PC-9 (cell line): ENCODE measurements at regions not wholly inside any gene's neighbourhood (a gene's known extent, or its start where the extent isn't known, plus 50 kb on each side); places are given as distances from the start of the nearest gene placed in this dataset.

Experiments
- BruUV-seq: library from RNA; stranded (reverse); fragments of 400-500 nt; replicated peaks from 2 replicates; lab custom pipeline; 2021; lab: Mats Ljungman, UMichigan
- CTCF ChIA-PET: fragments of 300-600 bp; sonication (Branson Sonifier 250); formaldehyde crosslinking; loops from one replicate; lab custom pipeline; 2022; ENCODE audit warnings: antibody characterized with exemption; lab: Charles Lee
- POLR2A ChIA-PET: fragments of 300-600 bp; sonication (Branson Sonifier 250); formaldehyde crosslinking; loops from one replicate; lab custom pipeline; 2022; ENCODE audit warnings: antibody characterized with exemption; ENCODE audit not compliant: unreplicated experiment; lab: Charles Lee
- DNase-seq, 2 experiments: peaks; one replicate each; pipeline versions ENCODE4 v3.0.0 to v3.0.0-alpha.2; 2015 to 2022; ENCODE audit warnings: mixed read lengths in 1 of 2
- H2AFZ ChIP-seq: fragments of 200-600 bp; sonication (generic); 2 replicates; pipeline ENCODE4 v1.8.1; 2017; ENCODE audit warnings: antibody characterized with exemption
- H3F3A ChIP-seq: fragments of 200-600 bp; sonication (generic); 2 replicates; pipeline ENCODE4 v1.8.1; 2017; ENCODE audit warnings: antibody characterized with exemption, mild to moderate bottlenecking, low read depth; ENCODE audit not compliant: insufficient read depth
- H3K27ac ChIP-seq: fragments of 200-600 bp; sonication (generic); 2 replicates; pipeline ENCODE4 v1.6.1; 2016; ENCODE audit warnings: mixed run types
- H3K27me3 ChIP-seq: fragments of 200-600 bp; sonication (generic); 2 replicates; pipeline ENCODE4 v1.6.1; 2016; ENCODE audit warnings: low read depth, mixed run types; ENCODE audit not compliant: insufficient read depth
- H3K36me3 ChIP-seq: fragments of 200-600 bp; sonication (generic); 2 replicates; pipeline ENCODE4 v1.6.1; 2016; ENCODE audit warnings: low read depth, mixed run types
- H3K4me1 ChIP-seq: fragments of 200-600 bp; sonication (generic); replicated peaks from 2 replicates; pipeline ENCODE4 v1.6.1; 2016; ENCODE audit warnings: mixed run types; ENCODE audit not compliant: insufficient read depth
- H3K4me2 ChIP-seq: fragments of 200-600 bp; sonication (generic); 2 replicates; pipeline ENCODE4 v1.6.1; 2017; ENCODE audit warnings: mixed run types
- H3K4me3 ChIP-seq: fragments of 200-600 bp; sonication (generic); 2 replicates; pipeline ENCODE4 v1.6.1; 2016; ENCODE audit warnings: mixed run types
- H3K79me2 ChIP-seq: fragments of 200-600 bp; sonication (generic); 2 replicates; pipeline ENCODE4 v1.6.1; 2017; ENCODE audit warnings: low read depth, mixed run types
- H3K9me2 ChIP-seq: fragments of 200-600 bp; sonication (generic); 2 replicates; pipeline ENCODE4 v1.8.1; 2017; ENCODE audit warnings: mild to moderate bottlenecking; ENCODE audit not compliant: insufficient read depth
- H3K9me3 ChIP-seq: fragments of 200-600 bp; sonication (generic); 2 replicates; pipeline ENCODE4 v1.8.1; 2016; ENCODE audit warnings: low read depth; ENCODE audit not compliant: insufficient read depth
- H4K20me1 ChIP-seq: fragments of 200-600 bp; sonication (generic); 2 replicates; pipeline ENCODE4 v1.8.1; 2017; ENCODE audit not compliant: insufficient read depth
- EZH2 ChIP-seq: fragments of 200-600 bp; sonication (generic); IDR thresholded peaks from 2 replicates; pipeline ENCODE4 v1.8.0; 2017; ENCODE audit warnings: antibody characterized with exemption, low read depth
- intact Hi-C: fragments of 100-400 bp; cut with micrococcal nuclease; formaldehyde crosslinking; loops from one replicate; pipeline ENCODE4 v1.10.0; 2022; ENCODE audit not compliant: unreplicated experiment
- TF ChIP-seq, protein P1 (sequence below): fragments of 200-600 bp; sonication (generic); conservative IDR thresholded peaks from 2 replicates; pipeline ENCODE4 v1.6.1; 2017; ENCODE audit warnings: mixed run types, antibody characterized with exemption, mild to moderate bottlenecking, moderate library complexity

DNA sequence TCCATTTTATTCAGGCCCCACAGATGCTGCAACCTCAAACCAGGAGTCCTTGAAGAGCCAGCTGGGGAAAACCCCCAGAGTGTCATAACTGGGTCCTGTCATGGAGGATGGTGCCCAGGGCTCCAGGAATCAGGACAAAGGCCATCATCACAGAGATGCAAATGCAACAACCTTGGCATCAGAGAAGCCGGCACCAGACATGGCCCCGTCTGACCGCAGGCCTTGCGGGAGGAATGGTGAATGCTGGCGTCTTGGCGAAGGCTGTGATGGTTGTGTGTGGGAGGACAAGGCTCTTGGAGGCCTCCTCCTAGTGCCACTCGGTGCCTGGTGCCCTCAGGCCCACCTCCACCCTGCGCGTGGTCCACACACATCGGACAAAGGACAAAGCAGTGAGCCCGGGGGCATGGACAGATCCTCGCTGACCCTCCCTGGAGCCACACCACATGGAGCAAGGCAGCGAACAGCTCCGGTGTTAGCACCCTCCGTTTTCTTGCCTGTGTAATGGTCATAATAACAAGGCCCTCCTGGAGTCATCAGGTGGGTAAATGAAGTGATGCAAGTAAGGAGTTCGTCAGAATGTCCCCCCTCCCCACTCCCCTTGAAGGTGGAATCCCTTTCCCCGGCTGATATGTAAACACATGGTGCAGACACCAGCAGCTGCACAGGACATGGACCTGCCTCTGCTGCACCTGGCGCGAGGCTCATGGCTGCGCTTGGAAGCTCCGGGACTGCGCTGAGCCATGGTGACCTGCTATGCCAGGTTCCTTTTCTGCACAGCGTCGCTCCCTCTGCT is 380.7 kb downstream of the IRX2 start:
- H3F3A ChIP-seq = 0 out of 2 replicates have a peak, but pooled peaks cover 6% of the 10 kb centered on the region
- H3K4me2 ChIP-seq = no peak overlapping the region
- H3K27me3 ChIP-seq = peaks cover 96% of the 10 kb centered on the region
- H3K36me3 ChIP-seq = no peaks in the 10 kb centered on the region
- no peak for DNase-seq
- H3K4me3 ChIP-seq = no peak overlapping the region
- no peak overlapping the region for H2AFZ ChIP-seq
- intact Hi-C loops = no loop called here
- BruUV-seq = no TSS peak
- TF ChIP-seq, protein P1, sequence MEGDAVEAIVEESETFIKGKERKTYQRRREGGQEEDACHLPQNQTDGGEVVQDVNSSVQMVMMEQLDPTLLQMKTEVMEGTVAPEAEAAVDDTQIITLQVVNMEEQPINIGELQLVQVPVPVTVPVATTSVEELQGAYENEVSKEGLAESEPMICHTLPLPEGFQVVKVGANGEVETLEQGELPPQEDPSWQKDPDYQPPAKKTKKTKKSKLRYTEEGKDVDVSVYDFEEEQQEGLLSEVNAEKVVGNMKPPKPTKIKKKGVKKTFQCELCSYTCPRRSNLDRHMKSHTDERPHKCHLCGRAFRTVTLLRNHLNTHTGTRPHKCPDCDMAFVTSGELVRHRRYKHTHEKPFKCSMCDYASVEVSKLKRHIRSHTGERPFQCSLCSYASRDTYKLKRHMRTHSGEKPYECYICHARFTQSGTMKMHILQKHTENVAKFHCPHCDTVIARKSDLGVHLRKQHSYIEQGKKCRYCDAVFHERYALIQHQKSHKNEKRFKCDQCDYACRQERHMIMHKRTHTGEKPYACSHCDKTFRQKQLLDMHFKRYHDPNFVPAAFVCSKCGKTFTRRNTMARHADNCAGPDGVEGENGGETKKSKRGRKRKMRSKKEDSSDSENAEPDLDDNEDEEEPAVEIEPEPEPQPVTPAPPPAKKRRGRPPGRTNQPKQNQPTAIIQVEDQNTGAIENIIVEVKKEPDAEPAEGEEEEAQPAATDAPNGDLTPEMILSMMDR = no peak
- TF ChIP-seq EZH2 = no peak
- H4K20me1 ChIP-seq = no peaks in the 10 kb centered on the region; the same call in 1 of the 2 replicates
- no peak overlapping the region for H3K27ac ChIP-seq
- ChIA-PET POLR2A (no interaction called here), CTCF (no interaction called here)
- no peaks in the 10 kb centered on the region for H3K4me1 ChIP-seq
- H3K9me3 ChIP-seq = peaks cover 10% of the 10 kb centered on the region; the same call in 1 of the 2 replicates
- no peaks in the 10 kb centered on the region for H3K79me2 ChIP-seq
- H3K9me2 ChIP-seq = no peaks in the 10 kb centered on the region

DNA sequence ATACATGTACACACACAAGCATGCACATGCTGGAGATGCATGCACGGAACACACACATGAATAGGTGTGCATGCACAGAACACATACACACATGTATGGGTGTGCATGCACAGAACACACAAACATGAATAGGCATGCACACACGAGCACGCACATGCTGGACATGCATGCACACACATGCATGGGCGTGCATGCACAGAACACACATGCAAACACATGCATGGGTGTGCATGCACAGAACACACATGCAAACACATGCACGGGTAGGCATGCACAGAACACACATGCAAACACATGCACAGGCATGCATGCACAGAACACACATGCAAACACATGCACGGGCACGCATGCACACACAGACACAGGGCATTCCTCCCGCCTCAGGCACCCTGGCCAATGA is 382.3 kb downstream of the IRX2 start:
- Histone ChIP-seq H3K4me1 (no peaks in the 10 kb centered on the region), H3K36me3 (no peaks in the 10 kb centered on the region), H3K4me2 (no peak overlapping the region), H3K27me3 (peaks cover 83% of the 10 kb centered on the region), H3K9me2 (no peaks in the 10 kb centered on the region), H4K20me1 (no peaks in the 10 kb centered on the region; the same call in 1 of the 2 replicates), H3K27ac (no peak overlapping the region), H3K79me2 (no peaks in the 10 kb centered on the region), H2AFZ (no peak overlapping the region), H3K9me3 (peaks cover 10% of the 10 kb centered on the region; the same call in 1 of the 2 replicates), H3K4me3 (no peak overlapping the region), H3F3A (0 out of 2 replicates have a peak, but pooled peaks cover 6% of the 10 kb centered on the region)
- intact Hi-C loops = no loop called here
- BruUV-seq = no TSS peak
- CTCF ChIA-PET = no interaction called here
- no peak for DNase-seq
- TF ChIP-seq, protein P1 = no peak
- TF ChIP-seq EZH2 = no peak
- POLR2A ChIA-PET = no interaction called here

DNA sequence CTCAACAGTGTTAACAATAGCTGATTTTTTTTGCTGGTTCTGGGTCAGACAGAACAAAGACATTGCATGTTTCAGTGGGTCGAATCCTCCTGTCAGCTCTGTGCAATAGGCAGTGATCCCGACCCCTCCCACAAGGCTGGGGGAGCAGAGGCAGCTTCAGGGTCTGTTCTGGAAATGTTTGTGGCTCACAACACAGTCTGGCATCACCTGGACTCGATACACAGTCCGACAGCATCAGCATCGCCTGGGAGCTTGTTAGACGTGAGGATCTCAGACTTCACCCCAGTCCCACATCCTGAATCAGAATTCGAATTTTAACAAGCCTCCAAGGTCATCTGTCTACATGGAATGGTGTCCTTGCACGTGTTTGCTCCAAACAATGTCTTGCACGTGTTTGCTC is 384.7 kb downstream of the IRX2 start:
- no peak for DNase-seq
- Histone ChIP-seq H3F3A (0 out of 2 replicates have a peak, but pooled peaks cover 6% of the 10 kb centered on the region), H3K4me1 (no peaks in the 10 kb centered on the region), H3K79me2 (no peaks in the 10 kb centered on the region), H3K36me3 (no peaks in the 10 kb centered on the region), H3K27ac (no peak overlapping the region), H2AFZ (no peak overlapping the region), H3K4me3 (no peak overlapping the region), H3K9me3 (peaks cover 10% of the 10 kb centered on the region; the same call in 1 of the 2 replicates), H3K9me2 (no peaks in the 10 kb centered on the region), H3K4me2 (no peak overlapping the region), H4K20me1 (peaks cover 4% of the 10 kb centered on the region), H3K27me3 (peaks cover 61% of the 10 kb centered on the region)
- intact Hi-C loops = no loop called here
- TF ChIP-seq, protein P1 = no peak
- TF ChIP-seq EZH2 = no peak
- POLR2A ChIA-PET = no interaction called here
- BruUV-seq = no TSS peak
- CTCF ChIA-PET = no interaction called here
